Esophagus squamous epithelium (tissue), 5 donors: ENCODE measurements at regions not wholly inside any gene's neighbourhood (a gene's known extent, or its start where the extent isn't known, plus 50 kb on each side); places are given as distances from the start of the nearest gene placed in this dataset.

Experiments
- DNase-seq: peaks from one replicate; lab custom pipeline; 2025; lab: John Stamatoyannopoulos, UW
- H3K27ac ChIP-seq, 4 donors: fragments of 200-600 bp; sonication (generic); one replicate each; pipeline ENCODE4 v1.5.1; 2016 to 2019; ENCODE audit warnings: mild to moderate bottlenecking in 1 of 4
- H3K27me3 ChIP-seq, 4 donors: fragments of 200-600 bp; sonication (generic); 1 replicate in 3 of 4; 2 replicates in 1 of 4; pipeline versions ENCODE4 v1.5.1 to v1.6.0; 2017 to 2021; ENCODE audit warnings: antibody characterized with exemption in 1 of 4
- H3K36me3 ChIP-seq, 3 donors: fragments of 200-600 bp; sonication (generic); one replicate each; pipeline ENCODE4 v1.5.1; 2016 to 2019
- H3K4me1 ChIP-seq, 3 donors: fragments of 200-600 bp; sonication (generic); one replicate each; pipeline ENCODE4 v1.5.1; 2017 to 2019
- H3K4me3 ChIP-seq, 4 donors: fragments of 200-600 bp; sonication (generic); 1 replicate in 3 of 4; 2 replicates in 1 of 4; pipeline ENCODE4 v1.5.1; 2016 to 2019; ENCODE audit warnings: mild to moderate bottlenecking in 2 of 4, moderate library complexity in 1 of 4
- H3K9me3 ChIP-seq, 3 donors: fragments of 200-600 bp; sonication (generic); one replicate each; pipeline ENCODE4 v1.5.1; 2016 to 2019
- CTCF ChIP-seq, 6 experiments: fragments of 450-650 bp in 4 of 6; fragments of 200-600 bp in 2 of 6; sonication (generic) in 2 of 6; IDR thresholded peaks; one replicate each; pipeline ENCODE4 v1.5.1; 2016 to 2019; ENCODE audit warnings: antibody characterized with exemption in 6 of 6, mild to moderate bottlenecking in 4 of 6, moderate library complexity in 4 of 6
- POLR2A ChIP-seq, 4 donors: fragments of 450-650 bp; IDR thresholded peaks; one replicate each; pipeline ENCODE4 v1.6.1; 2017; ENCODE audit warnings: antibody characterized with exemption in 4 of 4, mild to moderate bottlenecking in 4 of 4, moderate library complexity in 3 of 4
- WGBS, 2 donors: methylation state at CpG; one replicate each; pipeline ENCODE4 v1.1.5; 2018; 5-methylcytosine and 5-hydroxymethylcytosine counted together
- intact Hi-C: fragments of 100-400 bp; cut with DNase I; formaldehyde crosslinking; loops from one replicate; pipeline ENCODE4 v1.15.0; 2022
- donor health status: DM: yes; HTN: yes; CAD: no.

GRCh38 chr3:23004971-23005370 is 198.2 kb upstream of the UBE2E2 start:
- no peak overlapping the region for H3K27ac ChIP-seq
- H3K27me3 ChIP-seq: no peaks in the 10 kb centered on the region
- no peak for DNase-seq
- peaks cover 0 to 8% (median 3%) of the 10 kb centered on the region in 3 donors for H3K4me1 ChIP-seq
- TF ChIP-seq CTCF (IDR thresholded peaks at IDR 0.05): no peak
- no peak for TF ChIP-seq POLR2A (IDR thresholded peaks at IDR 0.05)
- no peaks in the 10 kb centered on the region for H3K9me3 ChIP-seq
- intact Hi-C loops: no loop called here
- no peak overlapping the region for H3K4me3 ChIP-seq
- 70 to 75% methylated on average over 3 to 5 of the region's 5 CpGs for WGBS, 2 donors
- H3K36me3 ChIP-seq: no peaks in the 10 kb centered on the region

GRCh38 chr3:23017801-23018200 is 185.3 kb upstream of the UBE2E2 start:
- Histone ChIP-seq H3K9me3 (peaks cover 0 to 3% (median 0%) of the 10 kb centered on the region in 3 donors), H3K4me3 (no peak overlapping the region), H3K36me3 (no peaks in the 10 kb centered on the region), H3K27me3 (no peaks in the 10 kb centered on the region), H3K4me1 (peaks cover 4 to 20% (median 15%) of the 10 kb centered on the region in 3 donors), H3K27ac (no peak overlapping the region)
- no peak for TF ChIP-seq POLR2A (IDR thresholded peaks at IDR 0.05)
- TF ChIP-seq CTCF (IDR thresholded peaks at IDR 0.05): no peak
- DNase-seq: no peak
- WGBS, 2 donors: 11 to 50% methylated on average over 1 of the region's 1 CpG
- intact Hi-C loops: no loop called here

- no peak for TF ChIP-seq CTCF (IDR thresholded peaks at IDR 0.05)
- TF ChIP-seq POLR2A (IDR thresholded peaks at IDR 0.05): no peak
- Histone ChIP-seq H3K27ac (no peak overlapping the region), H3K36me3 (no peaks in the 10 kb centered on the region), H3K27me3 (no peaks in the 10 kb centered on the region), H3K9me3 (peaks cover 0 to 3% (median 0%) of the 10 kb centered on the region in 3 donors), H3K4me3 (no peak overlapping the region), H3K4me1 (peaks cover 4 to 20% (median 15%) of the 10 kb centered on the region in 3 donors)
- 25 to 36% methylated on average over 4 of the region's 4 CpGs for WGBS, 2 donors
- intact Hi-C loops: no loop called here
- DNase-seq: no peak
Observed at GRCh38 chr3:23019596-23020300, 183.4 kb upstream of the UBE2E2 start.

- no peaks in the 10 kb centered on the region for H3K27me3 ChIP-seq
- WGBS, 2 donors: 20 to 30% methylated on average over 2 of the region's 2 CpGs
- H3K36me3 ChIP-seq: no peaks in the 10 kb centered on the region
- DNase-seq: no peak
- intact Hi-C loops: no loop called here
- H3K4me3 ChIP-seq: no peak overlapping the region
- no peaks in the 10 kb centered on the region for H3K4me1 ChIP-seq
- H3K27ac ChIP-seq: no peak overlapping the region
- H3K9me3 ChIP-seq: peaks cover 0 to 6% (median 0%) of the 10 kb centered on the region in 3 donors
- TF ChIP-seq CTCF (IDR thresholded peaks at IDR 0.05) (no peak), POLR2A (IDR thresholded peaks at IDR 0.05) (no peak)
Observed at GRCh38 chr3:23028294-23028693, 174.8 kb upstream of the UBE2E2 start.

- intact Hi-C loops: no loop called here
- no peak for DNase-seq
- no peak for TF ChIP-seq CTCF (IDR thresholded peaks at IDR 0.05)
- TF ChIP-seq POLR2A (IDR thresholded peaks at IDR 0.05): no peak
- H3K4me3 ChIP-seq: no peak overlapping the region
- no peaks in the 10 kb centered on the region for H3K4me1 ChIP-seq
- H3K36me3 ChIP-seq: no peaks in the 10 kb centered on the region
- H3K27me3 ChIP-seq: no peaks in the 10 kb centered on the region
- H3K9me3 ChIP-seq: peaks cover 0 to 6% (median 0%) of the 10 kb centered on the region in 3 donors
- no peak overlapping the region for H3K27ac ChIP-seq
- WGBS, 2 donors: 59 to 65% methylated on average over 2 of the region's 2 CpGs
Observed at GRCh38 chr3:23029001-23029400, 174.1 kb upstream of the UBE2E2 start.
